AG04450 (cell line): ENCODE measurements at regions not wholly inside any gene's neighbourhood (a gene's known extent, or its start where the extent isn't known, plus 50 kb on each side); places are given as distances from the start of the nearest gene placed in this dataset.

Source experiments
- CTCF ChIA-PET: fragments of 300-600, 350-600 bp; formaldehyde crosslinking; extraction: SDS; loops from one replicate; lab custom pipeline; 2022; ENCODE audit warnings: antibody characterized with exemption, inconsistent platforms; lab: Charles Lee
- POLR2A ChIA-PET: fragments of 350-600 bp; formaldehyde crosslinking; extraction: SDS; loops from one replicate; lab custom pipeline; 2021; ENCODE audit warnings: antibody characterized with exemption, inconsistent platforms; lab: Yijun Ruan, JAX
- DNase-seq: peaks from one replicate; pipeline ENCODE4 v3.0.0-alpha.2; 2011; ENCODE audit warnings: low read depth, low spot score
- H3K27ac ChIP-seq: one replicate; pipeline ENCODE4 v1.5.1; 2012; ENCODE audit warnings: low read depth, low read length, control low read depth
- H3K27me3 ChIP-seq: one replicate; pipeline ENCODE4 v1.6.0; 2012; ENCODE audit warnings: low read length; ENCODE audit not compliant: control insufficient read depth, insufficient read depth
- H3K4me3 ChIP-seq: 2 replicates; pipeline ENCODE4 v1.5.1; 2011; ENCODE audit warnings: mild to moderate bottlenecking, low read depth, low read length, control low read depth
- H3K9me3 ChIP-seq: 2 replicates; pipeline ENCODE4 v1.5.1; 2012; ENCODE audit warnings: low read length; ENCODE audit not compliant: control insufficient read depth, insufficient read depth
- TF ChIP-seq, protein P1 (sequence below): IDR thresholded peaks from 2 replicates; pipeline ENCODE4 v1.5.1; 2011; ENCODE audit warnings: low read depth, low read length, control low read depth, inconsistent platforms

DNA sequence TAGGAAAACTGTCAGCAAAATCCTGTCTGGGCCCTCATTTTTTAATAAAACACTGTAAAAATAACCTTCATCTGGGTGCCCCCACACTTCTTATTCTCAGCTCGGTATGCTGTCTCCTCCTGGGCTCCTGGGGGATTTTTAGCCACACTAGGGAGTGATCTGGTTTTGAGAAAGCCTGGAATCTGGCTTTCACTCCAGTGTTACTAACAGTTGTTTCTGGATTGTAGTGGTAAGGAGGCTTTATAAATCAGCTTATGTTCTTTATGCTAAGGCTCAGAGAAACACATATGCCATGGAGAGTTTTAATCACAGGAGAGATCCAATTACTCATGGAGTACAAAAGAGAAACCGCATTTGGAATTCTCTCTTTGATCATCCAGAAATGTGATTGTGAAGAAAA is 744.3 kb upstream of the SOX11 start:
- no peak overlapping the region for H3K27ac ChIP-seq
- TF ChIP-seq, protein P1, sequence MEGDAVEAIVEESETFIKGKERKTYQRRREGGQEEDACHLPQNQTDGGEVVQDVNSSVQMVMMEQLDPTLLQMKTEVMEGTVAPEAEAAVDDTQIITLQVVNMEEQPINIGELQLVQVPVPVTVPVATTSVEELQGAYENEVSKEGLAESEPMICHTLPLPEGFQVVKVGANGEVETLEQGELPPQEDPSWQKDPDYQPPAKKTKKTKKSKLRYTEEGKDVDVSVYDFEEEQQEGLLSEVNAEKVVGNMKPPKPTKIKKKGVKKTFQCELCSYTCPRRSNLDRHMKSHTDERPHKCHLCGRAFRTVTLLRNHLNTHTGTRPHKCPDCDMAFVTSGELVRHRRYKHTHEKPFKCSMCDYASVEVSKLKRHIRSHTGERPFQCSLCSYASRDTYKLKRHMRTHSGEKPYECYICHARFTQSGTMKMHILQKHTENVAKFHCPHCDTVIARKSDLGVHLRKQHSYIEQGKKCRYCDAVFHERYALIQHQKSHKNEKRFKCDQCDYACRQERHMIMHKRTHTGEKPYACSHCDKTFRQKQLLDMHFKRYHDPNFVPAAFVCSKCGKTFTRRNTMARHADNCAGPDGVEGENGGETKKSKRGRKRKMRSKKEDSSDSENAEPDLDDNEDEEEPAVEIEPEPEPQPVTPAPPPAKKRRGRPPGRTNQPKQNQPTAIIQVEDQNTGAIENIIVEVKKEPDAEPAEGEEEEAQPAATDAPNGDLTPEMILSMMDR = no peak
- no peak overlapping the region for H3K4me3 ChIP-seq
- no peaks in the 10 kb centered on the region for H3K27me3 ChIP-seq
- no peak for DNase-seq
- H3K9me3 ChIP-seq = peaks cover 12% of the 10 kb centered on the region
- POLR2A ChIA-PET = no interaction called here
- CTCF ChIA-PET = no interaction called here

DNA sequence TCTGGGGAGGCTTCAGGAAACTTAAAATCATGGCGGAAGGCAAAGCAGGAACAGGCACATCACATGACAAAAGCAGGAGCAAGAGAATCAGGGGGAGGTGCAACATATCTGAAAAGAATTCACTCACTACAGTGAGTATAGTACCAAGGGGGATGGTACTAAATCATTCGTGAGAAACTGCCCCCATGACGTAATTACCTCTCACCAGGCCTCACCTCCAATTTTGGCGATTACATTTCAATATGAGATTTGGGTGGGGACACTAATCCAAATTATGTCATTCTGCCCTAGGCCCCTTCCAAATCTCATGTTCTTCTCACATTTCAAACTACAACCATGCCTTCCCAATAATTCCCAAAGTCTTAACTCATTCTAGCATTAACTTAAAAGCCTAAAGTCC is 740.8 kb upstream of the SOX11 start:
- CTCF ChIA-PET = no interaction called here
- TF ChIP-seq, protein P1 = no peak

DNA sequence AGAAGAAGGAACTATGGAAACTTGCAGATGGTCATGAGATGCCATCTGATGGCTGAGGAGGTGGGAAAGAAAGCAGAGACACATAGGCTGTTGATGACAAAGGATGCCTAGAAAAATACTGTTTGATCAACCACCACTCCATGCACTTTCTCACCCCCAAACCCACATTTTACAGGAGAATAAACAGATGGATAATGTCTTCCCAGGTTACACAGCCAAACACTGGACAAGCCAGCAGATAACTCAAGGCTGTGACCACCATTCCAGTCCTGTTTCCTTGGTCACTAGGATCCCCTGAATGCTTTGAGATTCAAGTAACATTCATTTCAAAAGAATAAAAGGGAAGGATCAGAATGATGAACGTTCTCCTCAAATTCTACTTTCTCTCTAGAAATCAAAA is 733.0 kb upstream of the SOX11 start:
- no peak for DNase-seq
- no peak overlapping the region for H3K27ac ChIP-seq
- TF ChIP-seq, protein P1 = no peak
- peaks cover 14% of the 10 kb centered on the region for H3K9me3 ChIP-seq
- ChIA-PET CTCF (no interaction called here), POLR2A (no interaction called here)
- no peak overlapping the region for H3K4me3 ChIP-seq
- no peaks in the 10 kb centered on the region for H3K27me3 ChIP-seq

More for the DNA sequence above, 740.8 kb upstream of the SOX11 start:
- Histone ChIP-seq H3K9me3 (peaks cover 7% of the 10 kb centered on the region; the same call in 1 of the 2 replicates), H3K4me3 (no peak overlapping the region), H3K27me3 (no peaks in the 10 kb centered on the region), H3K27ac (no peak overlapping the region)
- POLR2A ChIA-PET = no interaction called here
- no peak for DNase-seq

DNA sequence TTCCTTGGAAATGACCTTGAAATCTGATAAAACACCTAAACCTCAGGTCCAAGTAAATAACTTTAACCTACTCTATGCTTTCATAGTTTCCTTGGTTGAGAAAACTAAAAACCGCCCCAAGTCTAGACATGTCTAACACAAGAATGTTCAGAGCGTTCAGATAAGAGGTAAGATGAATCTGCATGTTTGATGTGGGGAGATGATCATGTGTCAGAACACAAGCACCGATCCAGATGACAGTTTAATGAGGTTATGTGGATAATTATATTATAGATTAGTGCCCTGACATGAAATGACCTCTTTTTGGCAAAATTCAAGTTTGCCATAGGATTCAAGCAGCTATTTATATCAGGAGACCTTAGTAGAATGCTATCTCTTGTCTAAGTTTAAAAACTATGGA is 729.8 kb upstream of the SOX11 start:
- no peaks in the 10 kb centered on the region for H3K27me3 ChIP-seq
- CTCF ChIA-PET = no interaction called here
- no peak for DNase-seq
- no peak overlapping the region for H3K4me3 ChIP-seq
- TF ChIP-seq, protein P1 = no peak
- peaks cover 21% of the 10 kb centered on the region for H3K9me3 ChIP-seq
- POLR2A ChIA-PET = no interaction called here
- no peak overlapping the region for H3K27ac ChIP-seq

DNA sequence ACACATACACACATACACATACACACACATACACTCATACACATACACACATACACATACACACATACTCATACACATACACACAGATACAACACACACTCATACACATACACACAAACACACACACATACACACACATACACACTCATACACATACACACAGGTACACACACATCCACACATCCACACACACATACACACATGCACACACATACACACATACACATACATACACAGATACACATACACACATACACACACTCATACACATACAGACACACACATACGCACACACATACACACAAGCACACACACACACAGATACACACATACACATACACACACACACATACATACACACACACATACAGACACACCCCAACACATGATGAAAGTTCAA is 729.1 kb upstream of the SOX11 start:
- ChIA-PET POLR2A (no interaction called here), CTCF (no interaction called here)
- TF ChIP-seq, protein P1 = no peak
- no peak for DNase-seq
- H3K4me3 ChIP-seq = no peak overlapping the region
- H3K9me3 ChIP-seq = peaks cover 27% of the 10 kb centered on the region
- H3K27me3 ChIP-seq = no peaks in the 10 kb centered on the region
- H3K27ac ChIP-seq = no peak overlapping the region
